Hepatocyte (in vitro differentiated cells): ENCODE measurements at regions not wholly inside any gene's neighbourhood (a gene's known extent, or its start where the extent isn't known, plus 50 kb on each side); places are given as distances from the start of the nearest gene placed in this dataset.

Experiments
- DNase-seq: peaks from one replicate; pipeline ENCODE4 v3.0.0-alpha.2; 2016; ENCODE audit warnings: low spot score
- H2AFZ ChIP-seq: fragments of 200-600 bp; sonication (generic); 2 replicates; pipeline ENCODE4 v1.6.0; 2016; ENCODE audit warnings: antibody characterized with exemption, mild to moderate bottlenecking
- H3K27ac ChIP-seq: fragments of 200-600 bp; sonication (generic); 2 replicates; pipeline ENCODE4 v1.5.1; 2016; ENCODE audit warnings: mild to moderate bottlenecking
- H3K27me3 ChIP-seq: fragments of 200-600 bp; sonication (generic); 2 replicates; pipeline ENCODE4 v1.6.1; 2016
- H3K36me3 ChIP-seq: fragments of 200-600 bp; sonication (generic); replicated peaks from 2 replicates; pipeline ENCODE4 v1.5.1; 2016; ENCODE audit warnings: low read depth; ENCODE audit not compliant: insufficient read depth
- H3K4me1 ChIP-seq: fragments of 200-600 bp; sonication (generic); 2 replicates; pipeline ENCODE4 v1.5.1; 2016; ENCODE audit warnings: mild to moderate bottlenecking, moderate library complexity; ENCODE audit not compliant: insufficient read depth
- H3K4me2 ChIP-seq: fragments of 200-600 bp; sonication (generic); 2 replicates; pipeline ENCODE4 v1.6.0; 2016
- H3K4me3 ChIP-seq: fragments of 200-600 bp; sonication (generic); 2 replicates; pipeline ENCODE4 v1.5.1; 2016; ENCODE audit warnings: mild to moderate bottlenecking
- H3K79me2 ChIP-seq: fragments of 200-600 bp; sonication (generic); 2 replicates; pipeline ENCODE4 v1.6.0; 2017; ENCODE audit warnings: mild to moderate bottlenecking
- H3K9me2 ChIP-seq: fragments of 200-600 bp; sonication (generic); replicated peaks from 2 replicates; pipeline ENCODE4 v1.6.0; 2017; ENCODE audit warnings: mild to moderate bottlenecking; ENCODE audit not compliant: insufficient read depth
- H3K9me3 ChIP-seq: fragments of 200-600 bp; sonication (generic); 2 replicates; pipeline ENCODE4 v1.5.1; 2016; ENCODE audit warnings: low read depth, mild to moderate bottlenecking
- H4K20me1 ChIP-seq: fragments of 200-600 bp; sonication (generic); 2 replicates; pipeline ENCODE4 v1.6.0; 2016; ENCODE audit warnings: mild to moderate bottlenecking; ENCODE audit not compliant: insufficient read depth, poor library complexity, severe bottlenecking
- CTCF ChIP-seq: fragments of 200-600 bp; sonication (generic); IDR thresholded peaks from 2 replicates; pipeline ENCODE4 v1.5.1; 2016; ENCODE audit warnings: antibody characterized with exemption, mild to moderate bottlenecking; ENCODE audit not compliant: poor library complexity
- EZH2 ChIP-seq: fragments of 200-600 bp; sonication (generic); IDR thresholded peaks from 2 replicates; pipeline ENCODE4 v1.6.1; 2016; ENCODE audit warnings: antibody characterized with exemption, mild to moderate bottlenecking, borderline replicate concordance
- EZH2phosphoT487 ChIP-seq: fragments of 200-600 bp; sonication (generic); IDR thresholded peaks from one replicate; pipeline ENCODE4 v1.6.1; 2018; ENCODE audit warnings: antibody characterized with exemption, mild to moderate bottlenecking, low read depth, moderate library complexity; ENCODE audit not compliant: unreplicated experiment, severe bottlenecking
- WGBS: methylation state at CpG from one replicate; pipeline ENCODE4 v1.1.6; 2016; ENCODE audit warnings: low lambda C conversion rate; ENCODE audit errors: missing lambda C conversion rate; 5-methylcytosine and 5-hydroxymethylcytosine counted together

GRCh38 chr9:23551929-23552707 lies 273.9 kb downstream of the ELAVL2 start:
- H3K36me3 ChIP-seq = no peaks in the 10 kb centered on the region
- 81% methylated on average over 5 of the region's 5 CpGs for WGBS
- H3K27me3 ChIP-seq = no peaks in the 10 kb centered on the region
- H3K4me3 ChIP-seq = no peak overlapping the region
- no peak for DNase-seq
- H3K4me2 ChIP-seq = no peak overlapping the region
- no peaks in the 10 kb centered on the region for H3K79me2 ChIP-seq
- H3K9me3 ChIP-seq = no peaks in the 10 kb centered on the region
- H4K20me1 ChIP-seq = no peaks in the 10 kb centered on the region
- H3K27ac ChIP-seq = no peak overlapping the region
- H3K4me1 ChIP-seq = no peaks in the 10 kb centered on the region
- H2AFZ ChIP-seq = no peak overlapping the region
- TF ChIP-seq EZH2 = no peak
- no peak for TF ChIP-seq CTCF
- no peak for TF ChIP-seq EZH2phosphoT487
- H3K9me2 ChIP-seq = no peaks in the 10 kb centered on the region

GRCh38 chr9:23552876-23553601 lies 273.0 kb downstream of the ELAVL2 start:
- Histone ChIP-seq H3K9me3 (no peaks in the 10 kb centered on the region), H3K4me1 (no peaks in the 10 kb centered on the region), H3K27me3 (no peaks in the 10 kb centered on the region), H3K27ac (no peak overlapping the region), H4K20me1 (no peaks in the 10 kb centered on the region), H3K9me2 (no peaks in the 10 kb centered on the region), H3K79me2 (no peaks in the 10 kb centered on the region), H3K4me3 (no peak overlapping the region), H3K36me3 (no peaks in the 10 kb centered on the region), H3K4me2 (no peak overlapping the region), H2AFZ (no peak overlapping the region)
- TF ChIP-seq EZH2 (no peak), EZH2phosphoT487 (no peak), CTCF (no peak)
- WGBS = 86% methylated on average over 8 of the region's 8 CpGs
- no peak for DNase-seq

- H3K9me3 ChIP-seq = no peaks in the 10 kb centered on the region
- WGBS = 96% methylated on average over 1 of the region's 1 CpG
- TF ChIP-seq EZH2phosphoT487 (no peak), EZH2 (no peak), CTCF (no peak)
Observed at GRCh38 chr9:23554686-23555085, 271.4 kb downstream of the ELAVL2 start.

More at GRCh38 chr9:23554686-23555085, 271.4 kb downstream of the ELAVL2 start:
- no peaks in the 10 kb centered on the region for H4K20me1 ChIP-seq
- no peak overlapping the region for H3K4me3 ChIP-seq
- no peak for DNase-seq
- no peak overlapping the region for H3K4me2 ChIP-seq
- no peak overlapping the region for H3K27ac ChIP-seq
- H3K36me3 ChIP-seq = no peaks in the 10 kb centered on the region
- no peaks in the 10 kb centered on the region for H3K9me2 ChIP-seq
- no peaks in the 10 kb centered on the region for H3K4me1 ChIP-seq
- H2AFZ ChIP-seq = no peak overlapping the region
- no peaks in the 10 kb centered on the region for H3K27me3 ChIP-seq
- H3K79me2 ChIP-seq = no peaks in the 10 kb centered on the region
